ENCODE measurements at regions not wholly inside any gene's neighbourhood (a gene's known extent, or its start where the extent isn't known, plus 50 kb on each side); places are given as distances from the start of the nearest gene placed in this dataset.
"Not testable (repeated sequence)": the region's sequence is repeated elsewhere in the genome, so short reads cannot be mapped to it uniquely, and the experiment has no call there.

GRCh38 chr12:24632466-24632865 lies 316.4 kb downstream of the BCAT1 start:
- no peaks in the 10 kb centered on the region for H3K27me3 ChIP-seq
- H3K4me3 ChIP-seq, result no peak overlapping the region
- no peaks in the 10 kb centered on the region for H3K9me3 ChIP-seq
- no peaks in the 10 kb centered on the region for H3K4me1 ChIP-seq
- no peak overlapping the region for H3K27ac ChIP-seq
- no peak for DNase-seq
- H3K36me3 ChIP-seq, result no peaks in the 10 kb centered on the region
- TF ChIP-seq, protein P1, sequence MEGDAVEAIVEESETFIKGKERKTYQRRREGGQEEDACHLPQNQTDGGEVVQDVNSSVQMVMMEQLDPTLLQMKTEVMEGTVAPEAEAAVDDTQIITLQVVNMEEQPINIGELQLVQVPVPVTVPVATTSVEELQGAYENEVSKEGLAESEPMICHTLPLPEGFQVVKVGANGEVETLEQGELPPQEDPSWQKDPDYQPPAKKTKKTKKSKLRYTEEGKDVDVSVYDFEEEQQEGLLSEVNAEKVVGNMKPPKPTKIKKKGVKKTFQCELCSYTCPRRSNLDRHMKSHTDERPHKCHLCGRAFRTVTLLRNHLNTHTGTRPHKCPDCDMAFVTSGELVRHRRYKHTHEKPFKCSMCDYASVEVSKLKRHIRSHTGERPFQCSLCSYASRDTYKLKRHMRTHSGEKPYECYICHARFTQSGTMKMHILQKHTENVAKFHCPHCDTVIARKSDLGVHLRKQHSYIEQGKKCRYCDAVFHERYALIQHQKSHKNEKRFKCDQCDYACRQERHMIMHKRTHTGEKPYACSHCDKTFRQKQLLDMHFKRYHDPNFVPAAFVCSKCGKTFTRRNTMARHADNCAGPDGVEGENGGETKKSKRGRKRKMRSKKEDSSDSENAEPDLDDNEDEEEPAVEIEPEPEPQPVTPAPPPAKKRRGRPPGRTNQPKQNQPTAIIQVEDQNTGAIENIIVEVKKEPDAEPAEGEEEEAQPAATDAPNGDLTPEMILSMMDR (IDR thresholded peaks at IDR 0.05), result no peak
- no peak for TF ChIP-seq POLR2A (IDR thresholded peaks at IDR 0.05)

- DNase-seq, result no peak
- no peaks in the 10 kb centered on the region for H3K27me3 ChIP-seq
- H3K27ac ChIP-seq, result no peak overlapping the region
- TF ChIP-seq, protein P1 (IDR thresholded peaks at IDR 0.05), result no peak
- no peak for TF ChIP-seq POLR2A (IDR thresholded peaks at IDR 0.05)
- H3K4me1 ChIP-seq, result no peaks in the 10 kb centered on the region
- no peak overlapping the region for H3K4me3 ChIP-seq
- no peaks in the 10 kb centered on the region for H3K36me3 ChIP-seq
- no peaks in the 10 kb centered on the region for H3K9me3 ChIP-seq
Observed at GRCh38 chr12:24631676-24632426, 317.1 kb downstream of the BCAT1 start.

GRCh38 chr12:24630856-24631255 lies 318.0 kb downstream of the BCAT1 start:
- Histone ChIP-seq H3K9me3 (no peaks in the 10 kb centered on the region), H3K27me3 (no peaks in the 10 kb centered on the region), H3K4me1 (no peaks in the 10 kb centered on the region), H3K4me3 (no peak overlapping the region), H3K27ac (no peak overlapping the region), H3K36me3 (no peaks in the 10 kb centered on the region)
- no peak for DNase-seq
- TF ChIP-seq, protein P1 (IDR thresholded peaks at IDR 0.05), result no peak
- no peak for TF ChIP-seq POLR2A (IDR thresholded peaks at IDR 0.05)

- no peaks in the 10 kb centered on the region for H3K9me3 ChIP-seq
- no peaks in the 10 kb centered on the region for H3K27me3 ChIP-seq
- H3K4me1 ChIP-seq, result no peaks in the 10 kb centered on the region
- no peak overlapping the region for H3K4me3 ChIP-seq
- no peaks in the 10 kb centered on the region for H3K36me3 ChIP-seq
- H3K27ac ChIP-seq, result no peak overlapping the region
- TF ChIP-seq, protein P1 (IDR thresholded peaks at IDR 0.05), result no peak
- TF ChIP-seq POLR2A (IDR thresholded peaks at IDR 0.05), result no peak
- no peak for DNase-seq
Observed at GRCh38 chr12:24630446-24630845, 318.5 kb downstream of the BCAT1 start.

- no peak for DNase-seq
- Histone ChIP-seq H3K9me3 (no peaks in the 10 kb centered on the region), H3K4me1 (no peaks in the 10 kb centered on the region), H3K27me3 (no peaks in the 10 kb centered on the region), H3K27ac (no peak overlapping the region), H3K36me3 (no peaks in the 10 kb centered on the region), H3K4me3 (no peak overlapping the region)
- TF ChIP-seq, protein P1 (IDR thresholded peaks at IDR 0.05), result no peak
- no peak for TF ChIP-seq POLR2A (IDR thresholded peaks at IDR 0.05)
Observed at GRCh38 chr12:24625103-24625502, 323.8 kb downstream of the BCAT1 start.

DNA sequence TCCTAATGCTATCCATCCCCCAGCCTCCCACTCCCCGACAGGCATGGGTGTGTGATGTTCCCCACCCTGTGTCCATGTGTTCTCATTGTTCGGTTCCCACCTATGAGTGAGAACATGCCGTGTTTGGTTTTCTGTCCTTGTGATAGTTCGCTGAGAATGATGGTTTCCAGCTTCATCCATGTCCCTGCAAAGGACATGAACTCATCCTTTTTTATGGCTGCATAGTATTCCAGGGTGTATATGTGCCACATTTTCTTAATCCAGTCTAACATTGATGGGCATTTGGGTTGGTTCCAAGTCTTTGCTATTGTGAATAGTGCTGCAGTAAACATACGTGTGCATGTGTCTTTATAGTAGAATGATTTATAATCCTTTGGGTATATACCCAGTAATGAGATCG lies 328.9 kb downstream of the BCAT1 start:
- H3K36me3 ChIP-seq, H3K27me3 ChIP-seq, DNase-seq, H3K27ac ChIP-seq, H3K9me3 ChIP-seq, H3K4me3 ChIP-seq, H3K4me1 ChIP-seq: not testable (repeated sequence)
